ENCODE measurements at regions not wholly inside any gene's neighbourhood (a gene's known extent, or its start where the extent isn't known, plus 50 kb on each side); places are given as distances from the start of the nearest gene placed in this dataset.

DNA sequence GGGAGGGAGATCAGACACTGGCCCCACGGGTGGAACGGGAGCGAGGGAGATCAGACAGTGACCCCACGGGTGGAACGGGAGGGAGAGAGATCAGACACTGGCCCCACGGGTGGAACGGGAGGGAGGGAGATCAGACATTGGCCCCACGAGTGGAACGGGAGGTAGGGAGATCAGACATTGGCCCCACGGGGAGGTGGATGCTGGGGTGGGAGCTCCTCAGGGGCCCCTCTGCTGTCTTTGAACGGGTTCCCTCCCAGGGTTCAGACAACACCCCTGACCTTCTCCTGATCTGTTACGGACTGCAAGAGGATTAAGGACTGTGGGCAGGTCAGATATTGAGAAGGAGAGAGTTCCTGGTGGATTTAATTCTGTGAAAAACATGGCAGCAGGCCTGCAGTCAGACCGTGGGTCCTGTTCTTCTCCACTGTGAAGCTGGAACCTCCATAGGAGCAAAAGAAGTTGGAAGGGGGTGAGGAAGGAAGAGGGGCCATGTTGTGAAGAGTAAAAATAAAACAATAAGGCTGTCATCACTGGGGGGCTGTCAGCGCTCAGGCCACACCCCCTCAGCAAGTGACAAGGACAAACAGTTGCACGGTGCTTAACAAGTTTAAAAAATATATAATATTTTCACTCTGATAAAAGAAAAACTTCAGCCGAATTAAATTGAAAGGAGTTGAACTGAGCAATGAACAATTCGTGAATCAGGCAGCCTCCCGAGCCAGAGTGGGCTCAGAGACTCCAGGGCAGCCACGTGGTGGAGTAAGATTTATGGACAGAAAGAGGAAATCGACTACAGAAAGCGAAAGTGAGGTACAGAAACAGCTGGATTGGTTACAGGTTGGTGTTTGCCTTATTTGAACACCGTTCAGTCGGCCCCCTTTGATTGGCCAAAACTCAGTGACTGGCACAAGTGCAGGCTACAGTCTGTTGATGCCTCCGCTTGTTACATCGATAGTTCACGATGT is 348.7 kb upstream of the TNRC6C start:
- TF ChIP-seq RAD21 (IDR thresholded peaks at IDR 0.05; ENCODE audit: low read depth) (no peak), EGR1 (IDR thresholded peaks at IDR 0.05) (no peak), TAF1 (IDR thresholded peaks at IDR 0.05; ENCODE audit: low read depth) (no peak), CEBPB (IDR thresholded peaks at IDR 0.05) (no peak), FOXM1 (IDR thresholded peaks at IDR 0.05; ENCODE audit: borderline replicate concordance, low read depth) (no peak), ZBTB7A (IDR thresholded peaks at IDR 0.05; ENCODE audit: low read depth) (no peak), EP300 (IDR thresholded peaks at IDR 0.05; ENCODE audit: borderline replicate concordance) (no peak), YY1 (IDR thresholded peaks at IDR 0.05; ENCODE audit: low read depth) (no peak), TCF12 (IDR thresholded peaks at IDR 0.05; ENCODE audit: low read depth) (no peak), NFIC (IDR thresholded peaks at IDR 0.05) (no peak), CREB1 (IDR thresholded peaks at IDR 0.05; ENCODE audit: low read depth) (no peak), TEAD4 (IDR thresholded peaks at IDR 0.05) (no peak)
- TF ChIP-seq, protein P1, sequence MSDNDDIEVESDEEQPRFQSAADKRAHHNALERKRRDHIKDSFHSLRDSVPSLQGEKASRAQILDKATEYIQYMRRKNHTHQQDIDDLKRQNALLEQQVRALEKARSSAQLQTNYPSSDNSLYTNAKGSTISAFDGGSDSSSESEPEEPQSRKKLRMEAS (IDR thresholded peaks at IDR 0.05): no peak
- TF ChIP-seq, protein P2, sequence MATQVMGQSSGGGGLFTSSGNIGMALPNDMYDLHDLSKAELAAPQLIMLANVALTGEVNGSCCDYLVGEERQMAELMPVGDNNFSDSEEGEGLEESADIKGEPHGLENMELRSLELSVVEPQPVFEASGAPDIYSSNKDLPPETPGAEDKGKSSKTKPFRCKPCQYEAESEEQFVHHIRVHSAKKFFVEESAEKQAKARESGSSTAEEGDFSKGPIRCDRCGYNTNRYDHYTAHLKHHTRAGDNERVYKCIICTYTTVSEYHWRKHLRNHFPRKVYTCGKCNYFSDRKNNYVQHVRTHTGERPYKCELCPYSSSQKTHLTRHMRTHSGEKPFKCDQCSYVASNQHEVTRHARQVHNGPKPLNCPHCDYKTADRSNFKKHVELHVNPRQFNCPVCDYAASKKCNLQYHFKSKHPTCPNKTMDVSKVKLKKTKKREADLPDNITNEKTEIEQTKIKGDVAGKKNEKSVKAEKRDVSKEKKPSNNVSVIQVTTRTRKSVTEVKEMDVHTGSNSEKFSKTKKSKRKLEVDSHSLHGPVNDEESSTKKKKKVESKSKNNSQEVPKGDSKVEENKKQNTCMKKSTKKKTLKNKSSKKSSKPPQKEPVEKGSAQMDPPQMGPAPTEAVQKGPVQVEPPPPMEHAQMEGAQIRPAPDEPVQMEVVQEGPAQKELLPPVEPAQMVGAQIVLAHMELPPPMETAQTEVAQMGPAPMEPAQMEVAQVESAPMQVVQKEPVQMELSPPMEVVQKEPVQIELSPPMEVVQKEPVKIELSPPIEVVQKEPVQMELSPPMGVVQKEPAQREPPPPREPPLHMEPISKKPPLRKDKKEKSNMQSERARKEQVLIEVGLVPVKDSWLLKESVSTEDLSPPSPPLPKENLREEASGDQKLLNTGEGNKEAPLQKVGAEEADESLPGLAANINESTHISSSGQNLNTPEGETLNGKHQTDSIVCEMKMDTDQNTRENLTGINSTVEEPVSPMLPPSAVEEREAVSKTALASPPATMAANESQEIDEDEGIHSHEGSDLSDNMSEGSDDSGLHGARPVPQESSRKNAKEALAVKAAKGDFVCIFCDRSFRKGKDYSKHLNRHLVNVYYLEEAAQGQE (IDR thresholded peaks at IDR 0.05; ENCODE audit: low read depth): no peak
- TF ChIP-seq, protein P3, sequence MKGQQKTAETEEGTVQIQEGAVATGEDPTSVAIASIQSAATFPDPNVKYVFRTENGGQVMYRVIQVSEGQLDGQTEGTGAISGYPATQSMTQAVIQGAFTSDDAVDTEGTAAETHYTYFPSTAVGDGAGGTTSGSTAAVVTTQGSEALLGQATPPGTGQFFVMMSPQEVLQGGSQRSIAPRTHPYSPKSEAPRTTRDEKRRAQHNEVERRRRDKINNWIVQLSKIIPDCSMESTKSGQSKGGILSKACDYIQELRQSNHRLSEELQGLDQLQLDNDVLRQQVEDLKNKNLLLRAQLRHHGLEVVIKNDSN (IDR thresholded peaks at IDR 0.05): no peak

DNA sequence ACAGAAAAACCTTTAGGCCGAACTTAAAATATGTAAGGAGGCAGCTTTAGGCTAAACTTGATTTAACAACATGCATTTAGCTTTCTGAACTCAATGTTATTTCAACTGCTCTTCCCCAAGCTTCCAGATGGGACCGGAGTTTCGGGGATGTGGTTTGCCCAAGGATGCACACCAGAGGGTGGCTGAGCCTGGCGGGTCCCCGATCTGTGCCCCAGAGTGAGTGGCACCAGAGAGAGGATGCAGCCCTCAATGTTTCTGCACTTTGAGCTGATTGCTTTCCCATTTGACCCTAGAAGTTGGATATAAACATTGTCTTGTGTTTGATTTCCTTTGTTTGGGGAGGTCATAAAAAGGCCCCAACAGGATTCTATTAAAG is 348.0 kb upstream of the TNRC6C start:
- TF ChIP-seq TCF12 (IDR thresholded peaks at IDR 0.05; ENCODE audit: low read depth): no peak
- TF ChIP-seq, protein P1 (IDR thresholded peaks at IDR 0.05): no peak

DNA sequence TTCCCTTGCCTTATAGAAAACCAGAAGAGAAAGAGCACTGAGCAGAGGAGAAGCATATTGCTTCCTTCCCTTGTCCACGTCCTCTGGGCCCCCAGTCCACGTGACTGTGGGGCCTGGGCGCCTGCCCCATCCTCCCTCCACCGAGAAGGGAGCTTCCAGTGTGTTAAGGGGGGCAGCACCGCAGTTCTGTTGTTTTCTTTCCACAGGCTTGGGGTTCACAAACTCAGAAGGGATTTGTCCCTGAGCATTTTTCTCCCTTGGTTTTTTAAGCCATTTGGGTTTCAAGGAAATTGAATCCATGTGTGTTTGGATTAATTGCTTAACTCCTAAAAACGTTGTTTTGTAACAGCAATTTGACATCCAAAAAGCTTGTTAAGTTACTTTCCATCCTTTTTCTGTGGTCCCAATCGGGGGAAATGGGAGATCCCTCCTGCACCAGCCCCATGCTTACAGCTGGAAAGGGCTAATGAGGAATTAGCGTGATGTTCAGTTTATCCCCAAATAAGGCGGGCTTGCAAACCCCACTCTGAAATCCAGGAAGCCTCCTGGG is 347.5 kb upstream of the TNRC6C start:
- TF ChIP-seq CEBPB (IDR thresholded peaks at IDR 0.05) (no peak), NFIC (IDR thresholded peaks at IDR 0.05) (no peak), EGR1 (IDR thresholded peaks at IDR 0.05) (no peak), ZBTB7A (IDR thresholded peaks at IDR 0.05; ENCODE audit: low read depth) (no peak), EP300 (IDR thresholded peaks at IDR 0.05; ENCODE audit: borderline replicate concordance) (no peak), CREB1 (IDR thresholded peaks at IDR 0.05; ENCODE audit: low read depth) (no peak), TAF1 (IDR thresholded peaks at IDR 0.05; ENCODE audit: low read depth) (no peak), TEAD4 (IDR thresholded peaks at IDR 0.05) (no peak), RAD21 (IDR thresholded peaks at IDR 0.05; ENCODE audit: low read depth) (no peak), TCF12 (IDR thresholded peaks at IDR 0.05; ENCODE audit: low read depth) (no peak), YY1 (IDR thresholded peaks at IDR 0.05; ENCODE audit: low read depth) (no peak)
- TF ChIP-seq, protein P2 (IDR thresholded peaks at IDR 0.05; ENCODE audit: low read depth): no peak
- TF ChIP-seq, protein P3 (IDR thresholded peaks at IDR 0.05): no peak
- TF ChIP-seq, protein P1 (IDR thresholded peaks at IDR 0.05): no peak

DNA sequence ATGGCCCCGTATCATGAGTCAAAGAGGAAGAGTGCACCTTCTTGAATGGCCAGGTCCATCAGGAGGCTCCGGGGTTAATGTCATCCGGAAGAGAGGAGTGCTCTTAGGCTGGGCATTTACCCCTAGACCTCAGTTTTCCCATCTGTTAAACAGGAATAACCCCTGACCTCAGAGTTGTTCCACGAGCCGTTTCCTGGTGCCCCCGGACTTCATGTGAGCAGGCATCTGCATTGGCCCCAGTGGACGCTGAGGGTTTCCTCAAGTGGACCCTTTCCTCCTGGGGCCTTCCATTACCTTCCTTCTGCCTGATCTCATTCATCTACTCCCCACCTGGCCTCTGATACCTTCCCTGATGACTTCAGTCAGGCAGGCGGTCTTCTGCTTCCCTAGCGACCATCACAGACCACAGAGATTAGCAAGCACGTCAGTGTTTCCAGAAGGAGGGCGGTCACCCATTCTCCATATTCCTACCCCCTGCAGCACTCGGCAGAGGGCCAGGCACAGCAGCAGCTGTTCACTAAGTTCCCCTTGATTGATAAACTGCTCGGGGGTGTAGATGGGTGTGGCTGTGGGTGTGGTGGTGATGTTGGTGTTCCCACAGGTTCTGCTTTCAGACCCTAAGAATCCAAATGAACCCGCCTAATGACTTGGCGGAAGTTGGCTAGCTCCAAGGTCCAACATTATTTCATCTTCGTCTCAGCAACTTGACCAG is 346.6 kb upstream of the TNRC6C start:
- TF ChIP-seq EP300 (IDR thresholded peaks at IDR 0.05; ENCODE audit: borderline replicate concordance) (no peak), TCF12 (IDR thresholded peaks at IDR 0.05; ENCODE audit: low read depth) (no peak), YY1 (IDR thresholded peaks at IDR 0.05; ENCODE audit: low read depth) (no peak), RAD21 (IDR thresholded peaks at IDR 0.05; ENCODE audit: low read depth) (no peak), FOXM1 (IDR thresholded peaks at IDR 0.05; ENCODE audit: borderline replicate concordance, low read depth) (no peak), NFIC (IDR thresholded peaks at IDR 0.05) (no peak), ZBTB7A (IDR thresholded peaks at IDR 0.05; ENCODE audit: low read depth) (no peak), TEAD4 (IDR thresholded peaks at IDR 0.05) (no peak), CREB1 (IDR thresholded peaks at IDR 0.05; ENCODE audit: low read depth) (no peak), TAF1 (IDR thresholded peaks at IDR 0.05; ENCODE audit: low read depth) (no peak), CEBPB (IDR thresholded peaks at IDR 0.05) (no peak), EGR1 (IDR thresholded peaks at IDR 0.05) (no peak)
- TF ChIP-seq, protein P3 (IDR thresholded peaks at IDR 0.05): no peak
- TF ChIP-seq, protein P1 (IDR thresholded peaks at IDR 0.05): no peak
- TF ChIP-seq, protein P2 (IDR thresholded peaks at IDR 0.05; ENCODE audit: low read depth): no peak

All from Ishikawa (cell line).